SK-N-SH (cell line): ENCODE measurements at regions not wholly inside any gene's neighbourhood (a gene's known extent, or its start where the extent isn't known, plus 50 kb on each side); places are given as distances from the start of the nearest gene placed in this dataset.

ENCODE experiments used
- CTCF ChIA-PET: fragments of 300-600, 350-600 bp; formaldehyde crosslinking; extraction: SDS; loops from one replicate; lab custom pipeline; 2021; lab: Yijun Ruan, JAX
- POLR2A ChIA-PET: fragments of 350-600 bp; sonication (Branson Sonifier 250); formaldehyde crosslinking; extraction: SDS; loops from one replicate; lab custom pipeline; 2020; ENCODE audit warnings: antibody characterized with exemption, inconsistent platforms; lab: Yijun Ruan, JAX
- DNase-seq: peaks from one replicate; pipeline ENCODE4 v3.0.0; 2012
- H2AFZ ChIP-seq: fragments of 200-600 bp; sonication (generic); 2 replicates; pipeline ENCODE4 v1.8.1; 2016; ENCODE audit warnings: antibody characterized with exemption, mild to moderate bottlenecking, low read depth
- H3F3A ChIP-seq: fragments of 200-600 bp; sonication (generic); replicated peaks from 2 replicates; pipeline ENCODE3; 2016; ENCODE audit warnings: antibody characterized with exemption, mild to moderate bottlenecking; ENCODE audit not compliant: insufficient read depth
- H3K27ac ChIP-seq, 2 experiments: fragments of 200-500 bp in 1 of 2; fragments of 200-600 bp in 1 of 2; sonication (Bioruptor generic) in 1 of 2; sonication (generic), shearing (Covaris generic) in 1 of 2; 2 replicates each; pipeline versions ENCODE4 v1.5.1 to v1.6.1; 2014 to 2016; ENCODE audit warnings: low read depth in 2 of 2, inconsistent platforms in 1 of 2, low read length in 1 of 2, mild to moderate bottlenecking in 1 of 2, mixed read lengths in 1 of 2
- H3K27me3 ChIP-seq: fragments of 200-600 bp; sonication (generic), shearing (Covaris generic); 2 replicates; pipeline ENCODE4 v1.6.1; 2016; ENCODE audit warnings: mixed run types; ENCODE audit not compliant: insufficient read depth
- H3K36me3 ChIP-seq, 2 experiments: fragments of 200-500 bp in 1 of 2; fragments of 200-600 bp in 1 of 2; sonication (Bioruptor generic) in 1 of 2; sonication (generic) in 1 of 2; replicated peaks in 1 of 2; 2 replicates each; pipeline versions ENCODE3 to v1.5.1; 2014 to 2016; ENCODE audit warnings: low read length in 1 of 2, mild to moderate bottlenecking in 1 of 2; ENCODE audit not compliant: insufficient read depth in 2 of 2, control insufficient read depth in 1 of 2
- H3K4me1 ChIP-seq, 2 experiments: fragments of 200-500 bp in 1 of 2; fragments of 200-600 bp in 1 of 2; sonication (Bioruptor generic) in 1 of 2; sonication (generic), shearing (Covaris generic) in 1 of 2; 2 replicates each; pipeline versions ENCODE4 v1.5.1 to v1.6.1; 2014 to 2016; ENCODE audit warnings: low read depth in 1 of 2, low read length in 1 of 2, mixed run types in 1 of 2; ENCODE audit not compliant: insufficient read depth in 2 of 2, control insufficient read depth in 1 of 2
- H3K4me2 ChIP-seq: fragments of 200-600 bp; sonication (generic), shearing (Covaris generic); 2 replicates; pipeline ENCODE4 v1.6.1; 2017; ENCODE audit warnings: mixed run types
- H3K4me3 ChIP-seq, 2 experiments: fragments of 200-500 bp in 1 of 2; fragments of 200-600 bp in 1 of 2; sonication (Bioruptor generic) in 1 of 2; sonication (generic), shearing (Covaris generic) in 1 of 2; 2 replicates each; pipeline versions ENCODE4 v1.5.1 to v1.8.1; 2014 to 2016; ENCODE audit warnings: low read depth in 2 of 2, inconsistent platforms in 1 of 2, low read length in 1 of 2, mild to moderate bottlenecking in 1 of 2, mixed read lengths in 1 of 2, moderate library complexity in 1 of 2
- H3K79me2 ChIP-seq: fragments of 200-600 bp; sonication (generic); 2 replicates; pipeline ENCODE4 v1.8.1; 2017; ENCODE audit warnings: mild to moderate bottlenecking; ENCODE audit not compliant: insufficient read depth
- H3K9ac ChIP-seq: fragments of 200-600 bp; sonication (generic); 2 replicates; pipeline ENCODE4 v1.6.1; 2017; ENCODE audit warnings: mixed run types
- H3K9me2 ChIP-seq: fragments of 200-600 bp; sonication (generic); 2 replicates; pipeline ENCODE4 v1.6.1; 2017; ENCODE audit warnings: mixed run types
- H3K9me3 ChIP-seq: fragments of 200-600 bp; sonication (generic); 2 replicates; pipeline ENCODE4 v1.6.1; 2017; ENCODE audit warnings: mixed run types, mild to moderate bottlenecking, moderate library complexity
- H4K20me1 ChIP-seq: fragments of 200-600 bp; sonication (generic); 2 replicates; pipeline ENCODE4 v1.6.1; 2017; ENCODE audit warnings: mild to moderate bottlenecking, mixed run types; ENCODE audit not compliant: insufficient read depth
- EP300 ChIP-seq, 2 experiments: IDR thresholded peaks; 2 replicates each; pipeline versions ENCODE4 v1.4.0 to v1.6.1; 2012; ENCODE audit warnings: borderline replicate concordance in 1 of 2, low read depth in 1 of 2, low read length in 1 of 2
- EZH2phosphoT487 ChIP-seq: fragments of 200-600 bp; sonication (generic); IDR thresholded peaks from 2 replicates; pipeline ENCODE4 v1.6.1; 2017; ENCODE audit warnings: low read depth, mixed run types, mild to moderate bottlenecking, antibody characterized with exemption, moderate library complexity, borderline replicate concordance
- FOSL2 ChIP-seq: IDR thresholded peaks from 2 replicates; pipeline ENCODE4 v1.4.0; 2012; ENCODE audit warnings: low read depth, mild to moderate bottlenecking, moderate library complexity, borderline replicate concordance
- FOXJ3 ChIP-seq: sonication (generic); formaldehyde crosslinking; IDR thresholded peaks from 2 replicates; pipeline ENCODE4 v1.5.1; 2020; ENCODE audit warnings: mild to moderate bottlenecking, missing genetic modification reagents
- GABPA ChIP-seq: IDR thresholded peaks from 2 replicates; pipeline ENCODE4 v1.4.0; 2012; ENCODE audit warnings: low read depth, mild to moderate bottlenecking
- MXI1 ChIP-seq: IDR thresholded peaks from 2 replicates; pipeline ENCODE4 v1.6.1; 2012; ENCODE audit warnings: mild to moderate bottlenecking, low read depth, low read length, improper control_type of control experiment
- NFIC ChIP-seq: IDR thresholded peaks from 2 replicates; pipeline ENCODE4 v1.4.0; 2012; ENCODE audit warnings: borderline replicate concordance
- RAD21 ChIP-seq: IDR thresholded peaks from 2 replicates; pipeline ENCODE4 v1.6.1; 2012; ENCODE audit warnings: mild to moderate bottlenecking, low read length
- RFX5 ChIP-seq: IDR thresholded peaks from 2 replicates; pipeline ENCODE4 v1.6.1; 2012; ENCODE audit warnings: mild to moderate bottlenecking, improper control_type of control experiment, low read length
- RXRA ChIP-seq: IDR thresholded peaks from 2 replicates; pipeline ENCODE4 v1.4.0; 2012; ENCODE audit warnings: low read depth, mild to moderate bottlenecking, borderline replicate concordance
- TCF12 ChIP-seq: IDR thresholded peaks from 2 replicates; pipeline ENCODE4 v1.4.0; 2012
- WGBS: methylation state at CpG from one replicate; pipeline ENCODE4 v1.1.6; 2017; ENCODE audit warnings: low lambda C conversion rate; 5-methylcytosine and 5-hydroxymethylcytosine counted together
- TF ChIP-seq, protein P1 (sequence below): IDR thresholded peaks from 2 replicates; pipeline ENCODE4; 2012
- TF ChIP-seq, protein P2 (sequence below): IDR thresholded peaks from 2 replicates; pipeline ENCODE4 v1.6.1; 2012; ENCODE audit warnings: mild to moderate bottlenecking, low read depth, low read length, moderate library complexity
- TF ChIP-seq, protein P3 (sequence below): IDR thresholded peaks from 2 replicates; pipeline ENCODE4 v1.4.0; 2012; ENCODE audit warnings: low read depth, borderline replicate concordance
- TF ChIP-seq, protein P4 (sequence below): fragments of 150-350 bp; IDR thresholded peaks from 2 replicates; pipeline ENCODE4 v1.6.1; 2016; ENCODE audit warnings: mild to moderate bottlenecking, low read depth, low read length

DNA sequence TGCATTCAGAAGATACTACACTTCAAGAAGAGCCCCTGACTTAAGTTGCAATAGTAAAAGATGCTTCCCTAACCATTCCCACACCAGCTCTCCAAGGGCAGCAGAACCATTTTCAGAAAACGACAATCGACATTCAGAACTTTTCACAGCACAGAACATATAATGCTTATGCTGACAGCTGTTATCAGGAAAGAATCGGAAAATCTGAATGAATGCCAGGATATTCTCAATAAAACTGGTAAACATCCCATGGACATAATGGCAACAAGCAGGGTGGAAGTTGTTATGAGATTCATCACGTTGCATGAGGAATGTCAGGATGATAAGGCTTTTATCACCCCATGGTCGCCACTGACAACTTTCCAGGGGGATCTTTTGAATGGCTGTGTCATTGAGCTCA is 246.6 kb upstream of the CHRM3 start:
- H3K27ac ChIP-seq: no peak overlapping the region
- ChIA-PET POLR2A (no interaction called here), CTCF (no interaction called here)
- 35% methylated on average over 5 of the region's 5 CpGs for WGBS
- H3K4me1 ChIP-seq: no peaks in the 10 kb centered on the region
- no peaks in the 10 kb centered on the region for H3K27me3 ChIP-seq
- H3K79me2 ChIP-seq: no peaks in the 10 kb centered on the region
- H4K20me1 ChIP-seq: no peaks in the 10 kb centered on the region
- H3K9me2 ChIP-seq: no peaks in the 10 kb centered on the region
- no peak overlapping the region for H2AFZ ChIP-seq
- no peak for DNase-seq
- TF ChIP-seq, protein P1, sequence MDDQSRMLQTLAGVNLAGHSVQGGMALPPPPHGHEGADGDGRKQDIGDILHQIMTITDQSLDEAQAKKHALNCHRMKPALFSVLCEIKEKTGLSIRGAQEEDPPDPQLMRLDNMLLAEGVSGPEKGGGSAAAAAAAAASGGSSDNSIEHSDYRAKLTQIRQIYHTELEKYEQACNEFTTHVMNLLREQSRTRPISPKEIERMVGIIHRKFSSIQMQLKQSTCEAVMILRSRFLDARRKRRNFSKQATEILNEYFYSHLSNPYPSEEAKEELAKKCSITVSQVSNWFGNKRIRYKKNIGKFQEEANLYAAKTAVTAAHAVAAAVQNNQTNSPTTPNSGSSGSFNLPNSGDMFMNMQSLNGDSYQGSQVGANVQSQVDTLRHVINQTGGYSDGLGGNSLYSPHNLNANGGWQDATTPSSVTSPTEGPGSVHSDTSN: no peak
- TF ChIP-seq NFIC: no peak
- TF ChIP-seq EP300 (IDR thresholded peaks at IDR 0.05; ENCODE audit: borderline replicate concordance in 1 of 2, low read depth in 1 of 2, low read length in 1 of 2): no peak
- no peak for TF ChIP-seq RXRA
- TF ChIP-seq, protein P2, sequence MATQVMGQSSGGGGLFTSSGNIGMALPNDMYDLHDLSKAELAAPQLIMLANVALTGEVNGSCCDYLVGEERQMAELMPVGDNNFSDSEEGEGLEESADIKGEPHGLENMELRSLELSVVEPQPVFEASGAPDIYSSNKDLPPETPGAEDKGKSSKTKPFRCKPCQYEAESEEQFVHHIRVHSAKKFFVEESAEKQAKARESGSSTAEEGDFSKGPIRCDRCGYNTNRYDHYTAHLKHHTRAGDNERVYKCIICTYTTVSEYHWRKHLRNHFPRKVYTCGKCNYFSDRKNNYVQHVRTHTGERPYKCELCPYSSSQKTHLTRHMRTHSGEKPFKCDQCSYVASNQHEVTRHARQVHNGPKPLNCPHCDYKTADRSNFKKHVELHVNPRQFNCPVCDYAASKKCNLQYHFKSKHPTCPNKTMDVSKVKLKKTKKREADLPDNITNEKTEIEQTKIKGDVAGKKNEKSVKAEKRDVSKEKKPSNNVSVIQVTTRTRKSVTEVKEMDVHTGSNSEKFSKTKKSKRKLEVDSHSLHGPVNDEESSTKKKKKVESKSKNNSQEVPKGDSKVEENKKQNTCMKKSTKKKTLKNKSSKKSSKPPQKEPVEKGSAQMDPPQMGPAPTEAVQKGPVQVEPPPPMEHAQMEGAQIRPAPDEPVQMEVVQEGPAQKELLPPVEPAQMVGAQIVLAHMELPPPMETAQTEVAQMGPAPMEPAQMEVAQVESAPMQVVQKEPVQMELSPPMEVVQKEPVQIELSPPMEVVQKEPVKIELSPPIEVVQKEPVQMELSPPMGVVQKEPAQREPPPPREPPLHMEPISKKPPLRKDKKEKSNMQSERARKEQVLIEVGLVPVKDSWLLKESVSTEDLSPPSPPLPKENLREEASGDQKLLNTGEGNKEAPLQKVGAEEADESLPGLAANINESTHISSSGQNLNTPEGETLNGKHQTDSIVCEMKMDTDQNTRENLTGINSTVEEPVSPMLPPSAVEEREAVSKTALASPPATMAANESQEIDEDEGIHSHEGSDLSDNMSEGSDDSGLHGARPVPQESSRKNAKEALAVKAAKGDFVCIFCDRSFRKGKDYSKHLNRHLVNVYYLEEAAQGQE: no peak
- TF ChIP-seq EZH2phosphoT487: no peak
- no peak for TF ChIP-seq RFX5
- TF ChIP-seq FOSL2: no peak
- TF ChIP-seq, protein P3, sequence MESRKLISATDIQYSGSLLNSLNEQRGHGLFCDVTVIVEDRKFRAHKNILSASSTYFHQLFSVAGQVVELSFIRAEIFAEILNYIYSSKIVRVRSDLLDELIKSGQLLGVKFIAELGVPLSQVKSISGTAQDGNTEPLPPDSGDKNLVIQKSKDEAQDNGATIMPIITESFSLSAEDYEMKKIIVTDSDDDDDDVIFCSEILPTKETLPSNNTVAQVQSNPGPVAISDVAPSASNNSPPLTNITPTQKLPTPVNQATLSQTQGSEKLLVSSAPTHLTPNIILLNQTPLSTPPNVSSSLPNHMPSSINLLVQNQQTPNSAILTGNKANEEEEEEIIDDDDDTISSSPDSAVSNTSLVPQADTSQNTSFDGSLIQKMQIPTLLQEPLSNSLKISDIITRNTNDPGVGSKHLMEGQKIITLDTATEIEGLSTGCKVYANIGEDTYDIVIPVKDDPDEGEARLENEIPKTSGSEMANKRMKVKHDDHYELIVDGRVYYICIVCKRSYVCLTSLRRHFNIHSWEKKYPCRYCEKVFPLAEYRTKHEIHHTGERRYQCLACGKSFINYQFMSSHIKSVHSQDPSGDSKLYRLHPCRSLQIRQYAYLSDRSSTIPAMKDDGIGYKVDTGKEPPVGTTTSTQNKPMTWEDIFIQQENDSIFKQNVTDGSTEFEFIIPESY: no peak
- TF ChIP-seq RAD21: no peak
- no peak for TF ChIP-seq GABPA
- TF ChIP-seq, protein P4, sequence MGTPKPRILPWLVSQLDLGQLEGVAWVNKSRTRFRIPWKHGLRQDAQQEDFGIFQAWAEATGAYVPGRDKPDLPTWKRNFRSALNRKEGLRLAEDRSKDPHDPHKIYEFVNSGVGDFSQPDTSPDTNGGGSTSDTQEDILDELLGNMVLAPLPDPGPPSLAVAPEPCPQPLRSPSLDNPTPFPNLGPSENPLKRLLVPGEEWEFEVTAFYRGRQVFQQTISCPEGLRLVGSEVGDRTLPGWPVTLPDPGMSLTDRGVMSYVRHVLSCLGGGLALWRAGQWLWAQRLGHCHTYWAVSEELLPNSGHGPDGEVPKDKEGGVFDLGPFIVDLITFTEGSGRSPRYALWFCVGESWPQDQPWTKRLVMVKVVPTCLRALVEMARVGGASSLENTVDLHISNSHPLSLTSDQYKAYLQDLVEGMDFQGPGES: no peak
- no peak for TF ChIP-seq MXI1
- TF ChIP-seq FOXJ3: no peak
- TF ChIP-seq TCF12: no peak
- TF ChIP-seq, all 33 proteins: peak for 0
- H3F3A ChIP-seq: no peaks in the 10 kb centered on the region
- no peak overlapping the region for H3K4me2 ChIP-seq
- no peaks in the 10 kb centered on the region for H3K36me3 ChIP-seq
- H3K9me3 ChIP-seq: no peaks in the 10 kb centered on the region
- no peak overlapping the region for H3K4me3 ChIP-seq
- no peak overlapping the region for H3K9ac ChIP-seq
